ENCODE measurements at regions not wholly inside any gene's neighbourhood (a gene's known extent, or its start where the extent isn't known, plus 50 kb on each side); places are given as distances from the start of the nearest gene placed in this dataset.

DNA sequence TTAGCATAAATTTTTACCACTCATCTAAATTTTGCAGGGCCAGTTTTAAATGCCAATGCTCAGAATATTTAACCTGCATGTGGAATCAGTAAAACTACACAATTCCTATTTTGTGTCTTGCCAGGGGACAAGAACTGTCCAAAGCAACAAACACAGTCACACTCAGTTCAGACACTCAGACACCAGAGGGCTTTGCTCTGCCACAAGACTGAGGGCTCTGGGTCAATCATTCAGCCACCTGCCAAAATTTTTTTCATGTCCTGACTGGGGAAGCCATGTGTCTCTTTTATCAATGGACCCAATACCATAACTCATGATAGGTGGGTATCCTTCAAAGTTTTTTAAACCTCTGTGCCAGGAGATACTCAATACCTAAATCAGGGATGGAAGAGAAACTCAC is 304.0 kb upstream of the ANO3 start:
- intact Hi-C loops (cut with micrococcal nuclease) = no loop called here

DNA sequence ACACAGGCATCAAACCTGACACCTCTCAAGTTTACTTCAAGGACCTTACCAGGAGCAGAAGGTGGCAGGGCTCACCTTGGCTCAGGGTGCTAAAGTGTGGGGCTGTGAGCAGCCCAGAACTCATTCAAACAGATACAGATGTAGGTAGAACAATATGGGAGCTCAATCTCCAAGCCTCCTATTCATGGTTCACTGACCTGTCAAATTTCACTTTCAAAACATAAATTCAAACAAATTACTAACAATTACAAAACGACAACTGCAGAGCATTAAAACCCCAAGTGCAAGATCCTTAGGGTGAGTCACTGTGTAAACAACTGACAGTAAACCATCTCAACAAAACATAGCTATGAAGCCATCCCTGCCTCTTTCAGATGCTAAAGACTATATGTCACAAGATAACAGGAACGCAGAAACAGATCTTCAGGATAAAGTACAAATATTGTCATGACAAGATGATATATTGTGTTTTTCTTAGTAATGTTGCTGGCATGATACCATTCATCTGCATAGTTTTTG is 303.5 kb upstream of the ANO3 start:
- intact Hi-C loops (cut with micrococcal nuclease) = no loop called here

DNA sequence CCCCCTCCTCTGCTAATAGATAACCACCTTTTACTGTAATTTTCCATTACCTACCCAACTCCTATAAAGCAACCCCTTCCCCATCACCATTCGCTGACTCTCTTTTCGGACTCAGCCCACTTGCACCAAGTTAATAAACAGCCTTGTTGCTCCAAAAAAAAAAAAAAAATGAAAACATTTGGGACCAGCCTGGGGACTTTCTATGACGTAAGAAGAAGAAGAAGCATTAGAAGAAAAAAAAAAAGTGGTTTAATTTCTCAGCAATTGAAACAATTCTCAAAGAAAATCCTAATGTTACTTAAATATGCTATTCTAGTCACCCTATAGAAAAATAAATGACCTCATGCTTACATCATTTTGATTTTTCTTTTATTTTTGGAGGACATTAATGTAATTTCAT is 301.5 kb upstream of the ANO3 start:
- intact Hi-C loops (cut with micrococcal nuclease) = no loop called here

DNA sequence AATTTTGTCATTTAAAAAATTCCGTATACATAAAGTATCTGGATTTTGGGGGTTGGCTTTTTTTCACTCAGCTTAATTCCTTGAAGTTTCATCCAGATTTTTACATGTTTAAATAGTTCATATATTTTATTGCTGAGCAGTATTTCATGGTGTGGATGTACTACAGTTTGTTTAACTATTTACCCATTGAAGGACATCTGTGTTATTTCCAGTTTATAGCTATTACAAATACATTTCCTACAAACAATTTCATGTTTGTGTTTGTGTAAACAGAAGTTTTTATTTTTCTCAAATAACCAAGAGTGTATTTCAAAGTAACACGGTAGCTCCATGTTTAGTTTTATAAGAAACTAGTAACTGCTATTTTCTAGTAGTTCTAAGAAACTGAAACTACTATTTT is 299.7 kb upstream of the ANO3 start:
- intact Hi-C loops (cut with micrococcal nuclease) = no loop called here

DNA sequence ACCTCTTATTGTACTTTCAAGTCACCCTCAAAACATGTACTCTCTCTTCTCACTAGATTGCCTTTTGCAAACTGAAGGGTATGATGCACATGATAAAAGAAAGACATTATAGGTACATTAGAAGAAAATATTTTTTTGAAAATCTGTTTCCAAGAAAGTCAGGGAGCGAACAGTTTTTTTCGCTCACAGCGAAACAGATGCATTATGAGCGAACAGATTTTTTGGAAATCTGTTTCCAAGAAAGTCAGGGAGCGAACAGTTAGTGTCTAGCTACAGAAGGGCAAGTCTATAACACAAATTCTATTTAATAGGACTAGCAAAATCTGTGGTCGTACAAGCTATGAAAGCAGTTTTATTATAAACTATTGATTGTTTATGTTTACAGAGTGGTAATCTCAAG is 296.2 kb upstream of the ANO3 start:
- intact Hi-C loops (cut with micrococcal nuclease) = no loop called here

DNA sequence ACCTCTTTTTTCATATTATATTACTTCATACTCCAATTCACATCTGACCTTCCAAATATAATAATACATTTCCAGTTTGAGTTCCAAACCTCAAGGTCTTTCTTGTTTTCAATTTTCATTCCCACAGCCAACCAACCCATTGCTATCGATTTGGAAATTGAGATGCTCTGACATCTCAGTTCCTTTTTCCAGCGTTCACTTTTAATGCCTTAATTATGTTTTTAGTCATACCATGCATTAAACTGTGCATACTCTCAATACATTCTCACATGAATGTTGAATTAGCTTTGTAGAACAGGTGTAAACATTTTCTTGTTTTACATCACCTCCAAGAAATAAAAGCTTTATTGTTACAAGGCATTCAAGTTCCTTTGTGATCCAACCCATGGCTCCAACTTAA is 294.2 kb upstream of the ANO3 start:
- intact Hi-C loops (cut with micrococcal nuclease) = no loop called here

DNA sequence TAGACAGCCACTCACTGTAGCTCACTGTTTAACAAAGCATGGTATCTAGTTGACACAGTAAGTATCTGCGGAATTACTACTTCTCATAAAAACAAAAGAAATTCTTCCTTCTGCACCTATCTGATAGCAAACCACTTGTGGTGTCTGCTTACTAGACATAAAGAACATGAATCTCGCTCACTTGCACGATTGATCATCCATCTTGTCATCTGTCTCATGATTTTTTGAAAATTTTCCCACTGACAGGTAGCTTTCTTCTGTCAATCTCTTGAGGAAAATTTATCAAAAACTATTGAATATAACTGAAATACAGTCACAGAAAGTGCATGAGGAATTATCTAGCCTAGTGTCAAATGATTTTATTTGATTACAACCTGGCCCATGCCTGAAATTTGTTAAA is 291.6 kb upstream of the ANO3 start:
- intact Hi-C loops (cut with micrococcal nuclease) = no loop called here

DNA sequence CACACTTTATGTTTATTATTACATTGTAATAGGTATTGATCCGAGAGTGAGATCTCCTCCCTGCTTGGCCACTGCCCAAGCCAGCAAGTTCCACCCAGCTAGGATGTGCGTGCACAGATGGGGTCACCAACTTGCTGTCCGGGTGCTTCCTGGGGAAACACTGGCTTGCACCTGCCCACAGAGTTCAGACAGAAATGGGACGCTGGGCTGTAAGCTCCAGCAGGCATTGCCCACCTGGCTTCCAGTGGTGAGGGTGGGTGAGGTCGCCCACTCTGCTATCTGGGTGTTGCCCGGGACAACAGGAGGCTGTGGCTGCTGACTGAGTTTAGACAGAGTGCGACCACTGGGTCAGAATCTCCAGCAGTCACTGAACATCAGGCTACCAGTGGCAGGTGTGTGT is 289.8 kb upstream of the ANO3 start:
- intact Hi-C loops (cut with micrococcal nuclease) = no loop called here

DNA sequence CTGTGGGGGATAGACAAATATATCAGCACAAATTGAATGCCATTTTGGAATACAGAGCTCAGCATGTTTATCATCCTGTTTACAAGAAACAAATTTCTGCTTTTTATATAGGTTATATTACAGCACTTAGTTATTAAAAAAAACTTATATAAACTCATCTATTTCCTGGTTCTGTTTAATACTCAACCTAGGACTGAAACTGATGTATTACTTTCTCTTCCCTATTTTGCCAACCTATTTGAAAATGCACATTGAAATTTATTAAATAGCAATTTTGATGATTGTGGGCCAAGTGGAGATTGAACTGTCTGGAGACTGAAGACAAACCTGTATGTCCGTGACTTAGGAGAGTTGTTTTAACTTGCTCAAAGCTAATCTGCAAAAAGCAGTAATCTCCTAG is 288.3 kb upstream of the ANO3 start:
- intact Hi-C loops (cut with micrococcal nuclease) = no loop called here

DNA sequence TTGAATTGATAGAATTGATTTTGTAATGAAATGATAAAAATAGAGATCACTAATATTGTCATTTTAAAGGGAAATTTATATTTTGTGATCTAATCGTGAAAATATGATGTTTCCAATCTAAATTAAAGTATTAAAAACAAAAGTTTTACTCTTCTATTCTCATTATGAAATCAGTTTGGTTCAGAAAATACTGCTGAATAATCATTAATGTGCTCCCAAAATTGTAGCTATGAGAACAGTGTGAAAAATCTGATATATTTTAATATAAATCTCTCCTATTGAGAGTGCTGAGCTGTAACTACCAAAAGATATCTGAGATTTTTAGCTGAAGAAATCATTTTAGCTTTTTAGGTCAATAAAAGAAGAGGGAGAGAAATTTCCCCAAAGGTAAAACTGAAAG is 287.5 kb upstream of the ANO3 start:
- intact Hi-C loops (cut with micrococcal nuclease) = no loop called here

DNA sequence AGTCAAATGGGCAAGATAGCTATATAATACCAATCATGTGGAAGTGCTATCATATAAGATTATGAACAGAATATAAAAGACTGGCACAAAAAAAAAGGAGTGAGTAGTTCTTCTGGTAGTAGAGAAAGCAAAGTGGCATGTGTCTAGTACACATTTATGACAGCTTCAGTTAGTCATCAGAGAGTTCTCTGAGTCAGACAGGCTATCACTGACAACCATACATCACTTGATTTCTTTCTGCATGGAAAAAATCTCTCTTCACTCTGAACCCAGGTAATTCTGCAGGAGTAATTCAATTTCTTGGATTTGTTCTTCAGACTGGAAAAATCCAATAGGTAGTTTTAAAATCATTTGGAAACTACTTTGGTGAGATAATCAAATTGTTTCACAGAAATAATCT is 286.8 kb upstream of the ANO3 start:
- intact Hi-C loops (cut with micrococcal nuclease) = no loop called here

DNA sequence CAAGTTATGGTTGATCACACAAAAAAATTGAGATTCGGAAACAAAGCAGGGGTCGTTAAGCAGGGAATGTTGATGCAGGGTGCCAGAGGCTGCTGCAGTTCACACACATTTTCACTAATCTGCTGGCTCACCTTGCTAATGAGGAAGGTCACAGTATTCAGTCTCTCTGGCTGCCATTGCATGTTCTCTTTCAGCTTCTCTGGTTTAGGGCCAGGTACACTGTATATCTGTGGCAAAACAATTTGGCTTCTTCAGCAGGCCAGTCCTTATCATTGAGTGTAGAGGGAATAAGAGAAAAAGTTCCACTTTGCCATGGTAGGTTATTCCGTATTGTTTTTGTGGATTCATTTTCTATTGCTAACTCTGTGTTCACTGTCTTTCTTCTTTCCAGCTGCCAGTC is 283.7 kb upstream of the ANO3 start:
- intact Hi-C loops (cut with micrococcal nuclease) = no loop called here

DNA sequence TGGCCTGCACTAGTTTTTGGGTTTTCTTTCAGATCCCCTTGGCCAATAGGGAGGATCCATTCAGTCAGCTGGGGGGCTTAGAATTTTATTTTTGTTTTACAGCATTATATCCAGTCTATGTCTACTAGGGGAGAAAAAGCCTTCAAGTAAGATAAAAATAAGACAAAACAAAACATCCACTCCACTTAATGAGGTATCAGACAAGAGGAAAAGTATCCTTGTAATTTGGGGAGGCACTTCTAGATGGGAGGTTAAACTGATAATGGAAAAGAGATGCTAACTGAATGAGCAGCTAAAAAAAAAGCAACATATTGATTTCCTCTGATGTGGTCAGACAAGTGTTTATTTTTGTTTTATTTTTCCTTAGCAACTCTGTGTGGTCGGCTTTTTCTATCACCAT is 278.0 kb upstream of the ANO3 start:
- intact Hi-C loops (cut with micrococcal nuclease) = no loop called here

DNA sequence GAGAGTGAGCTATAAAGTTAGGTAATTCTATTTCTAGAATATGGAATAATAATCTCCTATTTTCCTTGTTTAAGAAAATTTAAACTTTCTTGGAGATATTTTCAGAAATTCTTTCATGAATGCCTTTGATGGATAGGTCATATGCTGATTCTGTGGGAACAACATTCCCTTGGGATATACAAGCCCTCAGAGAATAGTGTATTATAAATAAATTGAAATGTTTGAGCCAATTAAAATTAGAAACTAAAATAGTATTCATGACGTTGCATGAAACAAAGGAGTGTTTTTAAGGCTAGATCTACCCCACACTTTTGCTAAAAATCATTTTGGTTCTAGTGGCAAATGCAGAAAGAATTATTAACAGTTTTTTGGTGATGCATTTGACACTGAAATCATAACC is 269.3 kb upstream of the ANO3 start:
- intact Hi-C loops (cut with micrococcal nuclease) = no loop called here

DNA sequence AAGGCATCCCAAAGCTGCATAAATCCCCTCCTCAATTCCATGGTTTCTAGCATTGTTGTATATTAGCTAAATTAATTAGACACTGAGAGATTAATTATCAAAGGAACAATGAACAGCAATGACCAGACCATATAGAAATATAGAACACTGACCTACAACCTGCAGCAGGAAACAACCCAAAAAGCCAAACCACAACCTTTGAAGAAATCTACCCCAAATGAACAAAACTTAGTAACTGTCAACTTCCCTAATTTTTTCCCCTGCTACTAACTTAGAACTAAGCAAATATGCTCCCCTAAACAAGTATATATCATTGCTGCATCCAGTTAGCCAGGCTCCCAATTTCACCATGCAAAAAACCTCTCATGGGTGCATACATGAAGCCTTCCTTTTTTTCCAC is 268.0 kb upstream of the ANO3 start:
- intact Hi-C loops (cut with micrococcal nuclease) = no loop called here

DNA sequence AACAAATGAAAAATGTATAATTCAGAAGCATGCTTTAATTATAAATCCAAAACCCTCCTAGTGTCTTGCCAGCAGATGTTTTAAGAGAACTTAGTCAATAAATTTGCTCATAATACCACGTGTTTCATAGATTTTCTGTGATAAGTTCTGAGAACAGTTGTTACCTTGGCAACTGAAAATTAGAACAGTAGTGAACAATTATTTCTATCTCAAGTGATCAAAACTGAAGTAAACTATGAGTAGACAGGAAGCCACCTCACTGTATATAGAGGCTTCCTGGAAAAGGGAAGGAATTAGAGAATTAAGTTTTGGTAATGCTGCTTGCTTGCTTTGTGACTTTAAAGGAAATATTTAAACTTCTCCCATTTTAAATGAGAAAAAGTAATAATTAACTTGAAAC is 266.0 kb upstream of the ANO3 start:
- intact Hi-C loops (cut with micrococcal nuclease) = no loop called here

DNA sequence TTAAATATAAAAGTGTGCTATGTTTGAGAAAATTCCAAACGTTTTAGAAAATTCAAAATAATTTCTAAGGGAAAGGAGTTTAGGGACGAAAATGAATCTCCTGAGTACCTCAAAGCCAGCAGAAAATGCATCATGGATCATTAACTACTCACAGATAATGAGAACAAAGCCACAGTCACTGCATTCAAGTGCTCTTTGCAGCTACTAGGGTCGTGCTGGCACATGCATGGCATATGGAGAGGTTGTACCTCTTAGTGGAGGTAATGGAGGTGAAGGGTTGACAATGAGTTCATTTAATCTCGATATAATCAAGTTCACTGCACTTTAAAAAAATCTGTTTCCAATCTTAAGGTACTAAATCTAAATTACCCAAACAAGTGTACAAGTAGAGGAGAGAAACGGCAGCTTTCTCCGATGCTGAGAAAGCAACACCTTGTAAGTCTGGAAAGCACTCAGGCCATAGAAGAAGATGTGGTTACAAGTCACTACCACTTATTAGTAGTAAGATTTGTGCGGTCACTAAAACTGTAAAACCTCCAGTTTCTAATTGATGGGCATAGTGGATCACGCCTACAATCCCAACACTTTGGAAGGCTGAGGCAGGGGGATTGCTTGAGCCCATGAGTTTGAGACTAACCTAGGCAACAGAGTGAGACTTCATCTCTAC is 261.1 kb upstream of the ANO3 start:
- intact Hi-C loops (cut with micrococcal nuclease) = no loop called here

DNA sequence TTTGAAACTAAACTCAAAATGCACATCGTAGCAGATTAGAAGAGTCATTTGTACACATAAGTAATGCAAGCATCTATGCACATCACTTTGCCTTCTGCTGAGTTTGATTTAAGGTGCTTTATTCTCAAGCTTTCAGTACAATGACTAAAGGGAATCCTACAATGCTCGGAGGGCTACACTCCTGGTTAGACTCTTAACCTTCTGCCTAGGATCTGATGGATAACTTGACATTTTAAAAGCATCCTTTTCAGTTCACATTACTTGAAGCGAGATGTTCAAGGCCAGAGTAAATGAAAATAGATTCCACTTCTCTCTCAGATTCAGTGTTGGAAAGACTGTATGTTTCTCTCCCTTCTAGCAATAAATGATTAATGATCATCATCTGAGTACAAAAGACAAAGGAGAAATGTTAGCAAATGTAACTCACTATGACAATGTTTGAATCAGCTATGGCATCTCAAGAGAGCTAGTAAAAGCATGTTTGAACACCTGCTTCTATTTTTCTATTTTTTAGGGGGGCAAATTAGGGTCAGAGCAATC is 259.2 kb upstream of the ANO3 start:
- intact Hi-C loops (cut with micrococcal nuclease) = no loop called here

DNA sequence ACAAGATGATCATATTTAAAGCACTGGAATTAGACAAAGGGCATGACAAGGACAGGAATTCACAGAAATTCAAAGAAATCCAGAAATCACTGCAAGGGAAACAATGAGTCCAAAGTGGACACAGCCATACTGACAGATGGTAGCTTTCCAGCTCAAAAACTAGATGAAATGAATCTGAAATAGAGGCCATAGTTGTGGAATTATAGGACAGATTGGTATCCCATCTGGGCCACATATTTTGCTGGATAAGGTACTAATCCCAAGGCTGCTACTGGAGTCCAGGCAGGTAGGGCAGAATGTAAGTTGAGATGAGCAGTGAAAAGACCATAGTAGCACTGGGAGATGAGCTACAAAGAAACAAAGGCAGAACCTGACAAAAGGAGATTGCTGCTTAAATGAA is 258.3 kb upstream of the ANO3 start:
- intact Hi-C loops (cut with micrococcal nuclease) = no loop called here

DNA sequence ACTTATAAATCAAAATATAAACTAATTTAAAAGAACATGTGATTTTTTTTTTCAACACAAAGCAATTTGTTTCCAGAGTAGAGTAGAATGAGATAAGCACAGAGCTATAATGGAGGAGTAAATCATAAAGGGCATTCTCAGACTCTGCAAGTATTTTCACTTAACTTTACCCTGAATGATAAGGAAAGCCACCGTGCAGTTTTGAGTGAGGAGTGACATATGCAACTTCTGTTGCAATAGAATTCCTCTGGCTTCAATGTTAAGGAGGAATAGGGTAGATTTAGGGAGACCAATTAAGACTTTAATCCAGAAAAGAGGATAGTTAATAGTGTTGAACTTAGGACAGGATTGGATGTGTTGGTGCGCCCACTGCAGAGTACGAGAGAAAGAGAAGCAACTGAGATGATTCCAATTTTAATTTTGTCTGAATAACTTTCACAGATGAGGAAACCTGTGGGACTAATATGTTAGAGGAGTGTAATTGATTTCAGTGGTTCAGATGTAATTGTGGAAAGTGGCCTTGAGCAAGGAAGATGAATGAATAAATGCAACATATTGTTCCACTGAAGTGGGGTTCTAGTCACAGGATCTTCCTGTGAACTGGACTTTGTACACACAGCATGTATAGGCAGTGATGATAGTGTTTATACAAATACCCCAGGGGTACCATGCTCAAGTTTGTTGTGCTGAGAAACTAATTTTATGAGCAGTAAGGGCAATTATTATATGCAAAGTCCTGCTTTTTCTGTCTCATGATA is 255.5 kb upstream of the ANO3 start:
- intact Hi-C loops (cut with micrococcal nuclease) = no loop called here

DNA sequence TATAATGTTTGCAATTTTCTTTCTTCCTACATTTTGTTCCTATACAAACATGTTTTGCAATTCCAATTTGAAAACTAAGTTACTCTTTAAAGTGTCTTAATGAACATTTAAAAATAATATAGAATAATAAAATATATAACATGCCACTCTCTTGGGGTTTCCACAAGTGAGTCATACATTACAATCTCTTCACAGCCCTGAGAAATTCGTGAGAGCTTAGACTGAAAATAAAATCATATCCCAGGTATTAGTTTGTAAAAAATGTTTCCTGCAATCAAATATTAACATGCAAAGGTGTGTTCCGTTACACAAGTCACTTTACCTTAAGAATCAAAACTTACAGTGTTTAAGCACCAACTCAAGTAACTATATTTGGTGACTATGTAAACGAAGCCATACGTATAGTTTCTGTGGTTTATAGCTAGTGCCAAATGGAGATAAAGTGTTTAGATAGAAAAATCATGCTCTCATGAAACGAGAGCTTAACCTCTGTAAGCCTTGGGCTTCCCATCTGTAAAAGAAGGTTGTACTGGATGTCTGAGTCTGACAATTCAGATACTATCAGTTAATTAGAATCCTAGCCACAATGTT is 253.6 kb upstream of the ANO3 start:
- intact Hi-C loops (cut with micrococcal nuclease) = no loop called here

DNA sequence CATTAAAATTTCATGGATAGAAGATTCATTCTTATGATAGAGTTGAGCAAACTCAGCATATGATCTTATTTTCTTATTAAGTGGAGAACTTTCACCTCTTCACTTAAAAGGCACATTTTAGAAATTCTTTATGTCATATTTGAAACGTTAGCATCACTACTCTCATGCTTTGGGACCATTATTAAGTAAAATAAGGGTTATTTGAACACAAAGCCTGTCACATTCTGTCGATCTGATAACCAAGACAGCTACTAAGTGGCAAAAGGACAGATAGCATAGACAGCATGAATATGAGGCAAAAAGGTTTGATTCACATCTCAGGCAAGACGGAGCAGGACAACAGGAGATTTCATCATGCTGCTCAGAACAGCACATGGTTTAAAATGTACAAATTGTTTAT is 247.6 kb upstream of the ANO3 start:
- intact Hi-C loops (cut with micrococcal nuclease) = no loop called here

DNA sequence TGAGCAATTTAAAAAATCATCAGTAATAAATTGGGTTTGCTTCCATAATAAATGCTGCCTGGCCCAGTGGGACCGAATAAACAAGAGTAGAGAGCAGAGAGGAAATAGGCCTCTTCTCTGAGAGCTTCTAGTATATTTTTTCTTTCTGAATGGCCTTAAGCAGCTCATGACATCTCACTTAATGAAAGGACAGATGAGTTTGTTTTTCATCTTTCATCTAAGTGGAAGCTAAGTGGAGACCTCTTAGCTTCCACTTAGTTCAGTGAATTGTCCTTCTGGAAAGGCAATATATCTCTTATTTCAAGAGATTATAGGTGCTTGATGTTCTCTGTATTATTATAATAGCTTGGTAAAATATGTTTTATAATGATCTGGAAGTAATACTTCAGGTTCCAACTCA is 245.9 kb upstream of the ANO3 start:
- intact Hi-C loops (cut with micrococcal nuclease) = no loop called here

Data from T-helper 1 cell treated with Interleukin-12 subunit alpha and Interleukin-12 subunit beta and Interleukin-4 antibody, amounts not matched to agents 30 ng/mL and 1 ng/mL, for 36 hours (primary cell).